BJ (cell line): ENCODE measurements at regions not wholly inside any gene's neighbourhood (a gene's known extent, or its start where the extent isn't known, plus 50 kb on each side); places are given as distances from the start of the nearest gene placed in this dataset.

Source experiments
- CTCF ChIA-PET: fragments of 350-600 bp; formaldehyde crosslinking; extraction: SDS; loops from one replicate; lab custom pipeline; 2021; ENCODE audit warnings: antibody characterized with exemption, inconsistent platforms; lab: Yijun Ruan, JAX
- POLR2A ChIA-PET: fragments of 300-600 bp; sonication (Branson Sonifier 250); formaldehyde crosslinking; extraction: SDS; loops from one replicate; lab custom pipeline; 2021; ENCODE audit warnings: antibody characterized with exemption; lab: Charles Lee
- DNase-seq: peaks from one replicate; pipeline ENCODE4 v3.0.0-alpha.2; 2011; ENCODE audit warnings: low read depth
- H3K27me3 ChIP-seq: 2 replicates; pipeline ENCODE4 v1.6.0; 2011; ENCODE audit warnings: low read length; ENCODE audit not compliant: control insufficient read depth, insufficient read depth
- H3K36me3 ChIP-seq: 2 replicates; pipeline ENCODE4 v1.5.1; 2011; ENCODE audit warnings: low read length; ENCODE audit not compliant: control insufficient read depth, insufficient read depth
- H3K4me3 ChIP-seq: 2 replicates; pipeline ENCODE4 v1.5.1; 2011; ENCODE audit warnings: low read depth, mild to moderate bottlenecking, control low read depth, low read length
- CTCF ChIP-seq: IDR thresholded peaks from 2 replicates; pipeline ENCODE4 v1.5.1; 2011; ENCODE audit warnings: low read depth, mild to moderate bottlenecking, control low read depth, inconsistent platforms, low read length, moderate library complexity; ENCODE audit not compliant: insufficient read depth

GRCh38 chr21:43304621-43305335 lies 122.2 kb downstream of the SIK1 start:
- ChIA-PET POLR2A (no interaction called here), CTCF (interaction anchor here (1.4 kb wide), 1 partner anchor 8 kb away, joined by 3 read pairs; no protein-coding TSS in a partner anchor)
- no peak for DNase-seq
- no peaks in the 10 kb centered on the region for H3K36me3 ChIP-seq
- no peaks in the 10 kb centered on the region for H3K27me3 ChIP-seq
- H3K4me3 ChIP-seq: no peak overlapping the region
- no peak for TF ChIP-seq CTCF

DNA sequence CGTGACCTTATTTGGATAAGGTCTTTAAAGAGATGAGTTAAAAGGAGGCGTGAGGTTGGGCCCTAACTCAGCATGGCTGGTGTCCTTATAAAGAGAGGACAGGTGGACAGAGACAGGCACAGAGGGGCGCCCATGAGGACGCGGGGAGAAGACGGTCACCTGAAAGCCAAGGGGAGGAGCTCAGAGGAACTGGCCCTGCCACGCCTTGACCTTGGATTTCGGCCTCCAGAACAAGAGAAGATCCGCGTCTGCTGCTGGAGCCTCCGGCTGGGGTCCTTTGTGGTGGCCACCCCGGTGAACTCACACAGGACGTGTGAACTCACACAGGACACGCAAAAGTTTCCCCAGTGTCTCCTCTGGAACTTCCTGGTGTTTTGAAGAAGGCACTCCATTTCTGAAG lies 122.7 kb downstream of the SIK1 start:
- DNase-seq: no peak
- H3K27me3 ChIP-seq: no peaks in the 10 kb centered on the region
- no peaks in the 10 kb centered on the region for H3K36me3 ChIP-seq
- CTCF ChIA-PET: no interaction called here
- no peak overlapping the region for H3K4me3 ChIP-seq
- TF ChIP-seq CTCF: no peak
- POLR2A ChIA-PET: no interaction called here

GRCh38 chr21:43303275-43304178 lies 123.4 kb downstream of the SIK1 start:
- Histone ChIP-seq H3K4me3 (no peak overlapping the region), H3K27me3 (no peaks in the 10 kb centered on the region), H3K36me3 (no peaks in the 10 kb centered on the region)
- POLR2A ChIA-PET: no interaction called here
- no peak for DNase-seq
- CTCF ChIA-PET: no interaction called here
- TF ChIP-seq CTCF: no peak

DNA sequence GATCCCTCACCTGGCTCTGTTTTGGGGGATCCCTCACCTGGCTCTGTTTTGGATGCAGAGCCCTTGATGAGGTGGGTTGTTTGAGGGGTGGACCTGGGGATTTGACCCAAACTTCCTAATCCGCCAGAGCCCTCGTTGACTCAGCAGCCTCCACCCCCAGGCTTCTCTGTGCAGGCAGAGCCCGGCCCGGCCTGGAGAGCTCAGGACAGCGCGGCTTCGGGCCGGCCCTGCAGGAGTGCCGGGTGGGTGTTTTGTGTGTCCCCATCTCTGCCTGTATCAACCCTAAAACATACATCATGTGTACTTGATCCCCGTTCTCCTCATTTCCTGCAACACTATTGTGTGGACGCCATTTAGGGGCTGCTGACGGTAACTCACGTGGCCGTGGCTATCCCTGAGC lies 124.2 kb downstream of the SIK1 start:
- Histone ChIP-seq H3K36me3 (no peaks in the 10 kb centered on the region), H3K4me3 (no peak overlapping the region), H3K27me3 (no peaks in the 10 kb centered on the region)
- CTCF ChIA-PET: no interaction called here
- TF ChIP-seq CTCF: no peak
- no peak for DNase-seq
- POLR2A ChIA-PET: no interaction called here

GRCh38 chr21:43302062-43302700 lies 124.8 kb downstream of the SIK1 start:
- Histone ChIP-seq H3K4me3 (no peak overlapping the region), H3K27me3 (no peaks in the 10 kb centered on the region), H3K36me3 (no peaks in the 10 kb centered on the region)
- DNase-seq: no peak
- ChIA-PET CTCF (interaction anchor here (1.6 kb wide), 1 partner anchor 16 kb away, joined by 3 read pairs; no protein-coding TSS in a partner anchor), POLR2A (no interaction called here)
- TF ChIP-seq CTCF: no peak
